Right lobe of liver (tissue), 6 donors: ENCODE measurements at regions not wholly inside any gene's neighbourhood (a gene's known extent, or its start where the extent isn't known, plus 50 kb on each side); places are given as distances from the start of the nearest gene placed in this dataset.

Experiments
- ATAC-seq, 4 donors: fragments of 200-7000 bp; cut with Tn5 transposase; one replicate each; pipeline ENCODE4 v1.9.1; 2020; ENCODE audit warnings: mild to moderate bottlenecking in 4 of 4, moderate library complexity in 4 of 4
- DNase-seq, 3 donors: peaks; one replicate each; pipeline ENCODE4 v3.0.0-alpha.2; 2020
- H3K27ac ChIP-seq, 3 donors: fragments of 200-600 bp; one replicate each; pipeline ENCODE4 v1.8.0; 2022
- H3K27me3 ChIP-seq, 2 donors: fragments of 200-600 bp; one replicate each; pipeline ENCODE4 v1.8.0; 2022
- H3K36me3 ChIP-seq, 4 donors: fragments of 200-600 bp; sonication (generic) in 1 of 4; one replicate each; pipeline versions ENCODE4 v1.5.1 to v1.8.0; 2017 to 2022; ENCODE audit warnings: control low read depth in 1 of 4
- H3K4me1 ChIP-seq, 4 donors: fragments of 200-600 bp; sonication (generic) in 1 of 4; one replicate each; pipeline versions ENCODE4 v1.5.1 to v1.8.0; 2017 to 2022; ENCODE audit warnings: control low read depth in 1 of 4
- H3K4me3 ChIP-seq, 3 donors: fragments of 200-600 bp; one replicate each; pipeline ENCODE4 v1.8.0; 2022
- H3K9me3 ChIP-seq, 4 donors: fragments of 200-600 bp; sonication (generic) in 1 of 4; one replicate each; pipeline versions ENCODE4 v1.5.1 to v1.8.0; 2017 to 2022; ENCODE audit warnings: control low read depth in 1 of 4
- CTCF ChIP-seq, 4 donors: fragments of 200-600 bp in 3 of 4; fragments of 450-650 bp in 1 of 4; IDR thresholded peaks; one replicate each; pipeline versions ENCODE4 v1.5.1 to v1.8.0; 2016 to 2022; ENCODE audit warnings: antibody characterized with exemption in 4 of 4, mild to moderate bottlenecking in 2 of 4
- POLR2A ChIP-seq: fragments of 450-650 bp; IDR thresholded peaks from one replicate; pipeline ENCODE4 v1.6.1; 2017; ENCODE audit warnings: antibody characterized with exemption, mild to moderate bottlenecking
- WGBS: methylation state at CpG from one replicate; pipeline ENCODE4 v1.1.6; 2018; ENCODE audit warnings: low coverage, low lambda C conversion rate; ENCODE audit not compliant: insufficient coverage; ENCODE audit errors: missing lambda C conversion rate; 5-methylcytosine and 5-hydroxymethylcytosine counted together
- intact Hi-C, 2 donors: fragments of 100-400 bp; cut with DNase I; formaldehyde crosslinking; loops; one replicate each; pipeline versions ENCODE4 v1.11.2 to v1.14.1; 2022
- donor health status: DM: no; HTN: yes; CAD: no.
- donor health status: DM: no; HTN: no; CAD: no.
- donor health status: DM: no; HTN: no; CAD: no.
- donor health status: DM: no; HTN: yes; CAD: no.
- donor health status: DM: no; HTN: yes; CAD: no.

DNA sequence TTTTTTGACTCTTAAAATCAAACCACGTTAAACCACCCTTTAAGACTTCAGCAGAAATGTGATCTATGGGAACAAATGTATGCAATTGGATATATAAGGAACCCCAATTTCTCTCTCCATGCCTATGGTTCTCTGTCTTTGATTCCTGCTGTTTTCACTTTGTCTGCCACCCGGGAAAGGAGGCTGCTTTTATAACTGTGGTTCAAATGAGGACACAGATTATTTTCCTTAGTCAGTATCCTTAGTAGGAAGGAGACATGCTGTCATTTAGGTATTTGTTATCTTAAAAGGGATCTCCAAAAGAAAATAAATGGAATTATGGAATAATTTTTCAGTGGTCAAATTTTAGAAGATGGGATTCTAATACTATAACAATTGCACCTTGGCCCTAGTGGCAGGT lies 176.1 kb upstream of the NREP start:
- TF ChIP-seq CTCF (IDR thresholded peaks at IDR 0.05) (no peak), POLR2A (no peak)
- no peaks in the 10 kb centered on the region for H3K4me1 ChIP-seq
- no peak for ATAC-seq
- H3K27me3 ChIP-seq = no peaks in the 10 kb centered on the region
- 66% methylated on average over 2 of the region's 2 CpGs for WGBS
- DNase-seq = no peak
- H3K36me3 ChIP-seq = no peaks in the 10 kb centered on the region
- H3K27ac ChIP-seq = no peak overlapping the region
- H3K9me3 ChIP-seq = no peaks in the 10 kb centered on the region
- H3K4me3 ChIP-seq = no peak overlapping the region
- intact Hi-C loops = no loop called here

GRCh38 chr5:111932628-111933027 lies 175.6 kb upstream of the NREP start:
- Histone ChIP-seq H3K27me3 (no peaks in the 10 kb centered on the region), H3K27ac (no peak overlapping the region), H3K4me1 (no peaks in the 10 kb centered on the region), H3K36me3 (no peaks in the 10 kb centered on the region), H3K4me3 (no peak overlapping the region), H3K9me3 (no peaks in the 10 kb centered on the region)
- no peak for TF ChIP-seq POLR2A
- TF ChIP-seq CTCF (IDR thresholded peaks at IDR 0.05) = no peak
- no peak for ATAC-seq
- 69% methylated on average over 5 of the region's 5 CpGs for WGBS
- DNase-seq = no peak
- intact Hi-C loops = no loop called here

DNA sequence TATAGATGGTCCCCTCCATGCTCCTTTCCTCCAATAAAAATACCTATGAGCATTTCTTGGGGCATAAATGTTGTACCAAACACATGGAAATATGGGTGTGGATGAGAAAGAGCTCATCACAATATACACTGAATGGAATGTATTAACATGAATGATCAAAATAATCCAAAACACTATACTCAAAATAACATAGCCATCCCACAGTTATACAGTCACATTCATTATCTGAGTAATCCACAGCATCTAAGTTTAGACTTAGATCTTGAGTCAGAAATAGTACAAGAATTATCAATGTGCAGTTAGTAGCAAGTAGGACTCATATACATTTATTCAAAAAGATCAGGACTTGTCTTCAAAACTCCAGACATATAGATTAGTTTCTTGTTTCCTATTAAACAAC lies 175.2 kb upstream of the NREP start:
- no peak for DNase-seq
- Histone ChIP-seq H3K9me3 (no peaks in the 10 kb centered on the region), H3K36me3 (no peaks in the 10 kb centered on the region), H3K27ac (no peak overlapping the region), H3K4me1 (no peaks in the 10 kb centered on the region), H3K4me3 (no peak overlapping the region), H3K27me3 (no peaks in the 10 kb centered on the region)
- ATAC-seq = no peak
- TF ChIP-seq POLR2A = no peak
- no peak for TF ChIP-seq CTCF (IDR thresholded peaks at IDR 0.05)
- intact Hi-C loops = no loop called here

GRCh38 chr5:111931655-111932054 lies 174.7 kb upstream of the NREP start:
- Histone ChIP-seq H3K9me3 (no peaks in the 10 kb centered on the region), H3K27me3 (no peaks in the 10 kb centered on the region), H3K4me3 (no peak overlapping the region), H3K4me1 (no peaks in the 10 kb centered on the region), H3K27ac (no peak overlapping the region), H3K36me3 (no peaks in the 10 kb centered on the region)
- intact Hi-C loops = no loop called here
- DNase-seq (no peak), ATAC-seq (no peak)
- 73% methylated on average over 2 of the region's 2 CpGs for WGBS
- TF ChIP-seq POLR2A (no peak), CTCF (IDR thresholded peaks at IDR 0.05) (no peak)

GRCh38 chr5:111930905-111931461 lies 174.0 kb upstream of the NREP start:
- H3K27me3 ChIP-seq = no peaks in the 10 kb centered on the region
- no peak for DNase-seq
- intact Hi-C loops = no loop called here
- no peaks in the 10 kb centered on the region for H3K36me3 ChIP-seq
- ATAC-seq = peak in 1 of 4 donors; percentile 28
- TF ChIP-seq CTCF (IDR thresholded peaks at IDR 0.05) (no peak), POLR2A (no peak)
- H3K4me1 ChIP-seq = no peaks in the 10 kb centered on the region
- no peak overlapping the region for H3K27ac ChIP-seq
- no peak overlapping the region for H3K4me3 ChIP-seq
- no peaks in the 10 kb centered on the region for H3K9me3 ChIP-seq
- WGBS = 71% methylated on average over 2 of the region's 2 CpGs
